CD4-positive, alpha-beta T cell (primary cell): ENCODE measurements at regions not wholly inside any gene's neighbourhood (a gene's known extent, or its start where the extent isn't known, plus 50 kb on each side); places are given as distances from the start of the nearest gene placed in this dataset.

Experiments
- ATAC-seq: fragments of 200-7000 bp; cut with Tn5 transposase; one replicate; pipeline ENCODE4 v1.10.0; 2022; ENCODE audit warnings: mild to moderate bottlenecking; ENCODE audit not compliant: poor library complexity
- CTCF ChIA-PET: fragments of 350-600 bp; sonication (Branson Sonifier 250); formaldehyde crosslinking; loops from one replicate; lab custom pipeline; 2021; ENCODE audit warnings: antibody characterized with exemption, inconsistent platforms; lab: Charles Lee
- POLR2A ChIA-PET: fragments of 350-600 bp; sonication (Branson Sonifier 250); formaldehyde crosslinking; loops from one replicate; lab custom pipeline; 2021; ENCODE audit warnings: antibody characterized with exemption, inconsistent platforms; lab: Charles Lee
- DNase-seq, 14 experiments: peaks; one replicate each; pipeline ENCODE4 v3.0.0-alpha.2; 2013 to 2020; ENCODE audit warnings: mixed read lengths in 2 of 14
- H3K27ac ChIP-seq, 2 donors: one replicate each; pipeline versions ENCODE4 v1.5.1 to v1.7.0; 2013; ENCODE audit warnings: low read length in 2 of 2, low read depth in 1 of 2, mild to moderate bottlenecking in 1 of 2
- H3K27me3 ChIP-seq, 2 experiments: 1 replicate in 1 of 2; 2 replicates in 1 of 2; pipeline versions ENCODE4 v1.6.1 to v1.7.0; 2013; ENCODE audit warnings: low read length in 2 of 2, control low read depth in 1 of 2, mild to moderate bottlenecking in 1 of 2, moderate library complexity in 1 of 2; ENCODE audit not compliant: insufficient read depth in 2 of 2, control insufficient read depth in 1 of 2
- H3K36me3 ChIP-seq: one replicate; pipeline ENCODE4 v1.6.1; 2013; ENCODE audit warnings: low read length, control low read depth; ENCODE audit not compliant: insufficient read depth
- H3K4me1 ChIP-seq: one replicate; pipeline ENCODE4 v1.6.1; 2013; ENCODE audit warnings: low read length, control low read depth; ENCODE audit not compliant: insufficient read depth
- H3K4me3 ChIP-seq: one replicate; pipeline ENCODE4 v1.5.1; 2013; ENCODE audit warnings: mild to moderate bottlenecking, low read length, moderate library complexity
- H3K9me3 ChIP-seq, 2 experiments: 1 replicate in 1 of 2; 2 replicates in 1 of 2; pipeline versions ENCODE4 v1.6.1 to v1.7.0; 2013; ENCODE audit warnings: low read length in 2 of 2, mild to moderate bottlenecking in 2 of 2, control low read depth in 1 of 2, moderate library complexity in 1 of 2; ENCODE audit not compliant: control insufficient read depth in 1 of 2, insufficient read depth in 1 of 2
- H3K27ac Mint-ChIP-seq: one replicate; pipeline ENCODE4 v1.8.0; 2020; ENCODE audit warnings: mixed read lengths
- H3K27me3 Mint-ChIP-seq: one replicate; pipeline ENCODE4 v1.8.0; 2021; ENCODE audit warnings: mixed read lengths
- H3K36me3 Mint-ChIP-seq: one replicate; pipeline ENCODE4 v1.8.0; 2021; ENCODE audit warnings: low read depth, mixed read lengths
- H3K4me1 Mint-ChIP-seq: one replicate; pipeline ENCODE4 v1.8.0; 2021; ENCODE audit warnings: low read depth, mixed read lengths
- H3K4me3 Mint-ChIP-seq: one replicate; pipeline ENCODE4 v1.8.0; 2020; ENCODE audit warnings: mild to moderate bottlenecking, mixed read lengths
- H3K9me3 Mint-ChIP-seq: one replicate; pipeline ENCODE4 v1.8.0; 2020; ENCODE audit warnings: mixed read lengths
- intact Hi-C, 2 experiments: fragments of 100-400 bp; cut with DNase I in 1 of 2; cut with micrococcal nuclease in 1 of 2; formaldehyde crosslinking; loops; one replicate each; pipeline versions ENCODE4 v1.15.1 to v1.9.0; 2023 to 2025; cut with DNase I, micrococcal nuclease
- TF ChIP-seq, protein P1 (sequence below): fragments of 200-600 bp; IDR thresholded peaks from one replicate; pipeline ENCODE4 v1.8.0; 2022; ENCODE audit warnings: antibody characterized with exemption, mild to moderate bottlenecking

GRCh38 chr16:5442054-5442453 lies 344.5 kb upstream of the EEF2KMT start:
- no peak overlapping the region for H3K27ac ChIP-seq
- H3K36me3 ChIP-seq, result no peaks in the 10 kb centered on the region
- CTCF ChIA-PET, result no interaction called here
- TF ChIP-seq, protein P1, sequence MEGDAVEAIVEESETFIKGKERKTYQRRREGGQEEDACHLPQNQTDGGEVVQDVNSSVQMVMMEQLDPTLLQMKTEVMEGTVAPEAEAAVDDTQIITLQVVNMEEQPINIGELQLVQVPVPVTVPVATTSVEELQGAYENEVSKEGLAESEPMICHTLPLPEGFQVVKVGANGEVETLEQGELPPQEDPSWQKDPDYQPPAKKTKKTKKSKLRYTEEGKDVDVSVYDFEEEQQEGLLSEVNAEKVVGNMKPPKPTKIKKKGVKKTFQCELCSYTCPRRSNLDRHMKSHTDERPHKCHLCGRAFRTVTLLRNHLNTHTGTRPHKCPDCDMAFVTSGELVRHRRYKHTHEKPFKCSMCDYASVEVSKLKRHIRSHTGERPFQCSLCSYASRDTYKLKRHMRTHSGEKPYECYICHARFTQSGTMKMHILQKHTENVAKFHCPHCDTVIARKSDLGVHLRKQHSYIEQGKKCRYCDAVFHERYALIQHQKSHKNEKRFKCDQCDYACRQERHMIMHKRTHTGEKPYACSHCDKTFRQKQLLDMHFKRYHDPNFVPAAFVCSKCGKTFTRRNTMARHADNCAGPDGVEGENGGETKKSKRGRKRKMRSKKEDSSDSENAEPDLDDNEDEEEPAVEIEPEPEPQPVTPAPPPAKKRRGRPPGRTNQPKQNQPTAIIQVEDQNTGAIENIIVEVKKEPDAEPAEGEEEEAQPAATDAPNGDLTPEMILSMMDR, result no peak
- no peak overlapping the region for H3K4me3 Mint-ChIP-seq
- peaks cover 8% of the 10 kb centered on the region for H3K9me3 Mint-ChIP-seq
- ATAC-seq, result no peak
- H3K9me3 ChIP-seq, result peaks cover 0 to 4% of the 10 kb centered on the region in 2 experiments
- no peak for DNase-seq
- no peaks in the 10 kb centered on the region for H3K36me3 Mint-ChIP-seq
- H3K27me3 ChIP-seq, result no peaks in the 10 kb centered on the region
- H3K27me3 Mint-ChIP-seq, result peaks cover 6% of the 10 kb centered on the region
- intact Hi-C loops, result no loop called here
- POLR2A ChIA-PET, result no interaction called here
- H3K4me1 Mint-ChIP-seq, result no peaks in the 10 kb centered on the region
- H3K4me1 ChIP-seq, result no peaks in the 10 kb centered on the region
- H3K27ac Mint-ChIP-seq, result no peak overlapping the region
- no peak overlapping the region for H3K4me3 ChIP-seq

GRCh38 chr16:5438591-5438990 lies 341.0 kb upstream of the EEF2KMT start:
- H3K9me3 ChIP-seq, result peaks cover 0 to 4% of the 10 kb centered on the region in 2 experiments
- Mint-ChIP-seq H3K27ac (no peak overlapping the region), H3K27me3 (peaks cover 8% of the 10 kb centered on the region), H3K4me1 (no peaks in the 10 kb centered on the region), H3K36me3 (no peaks in the 10 kb centered on the region), H3K4me3 (no peak overlapping the region), H3K9me3 (peaks cover 8% of the 10 kb centered on the region)
- no peak for ATAC-seq
- POLR2A ChIA-PET, result no interaction called here
- no peak overlapping the region for H3K4me3 ChIP-seq
- CTCF ChIA-PET, result no interaction called here
- no peaks in the 10 kb centered on the region for H3K36me3 ChIP-seq
- H3K27me3 ChIP-seq, result no peaks in the 10 kb centered on the region
- H3K4me1 ChIP-seq, result no peaks in the 10 kb centered on the region
- intact Hi-C loops, result no loop called here
- TF ChIP-seq, protein P1, result no peak
- DNase-seq, result no peak
- no peak overlapping the region for H3K27ac ChIP-seq

DNA sequence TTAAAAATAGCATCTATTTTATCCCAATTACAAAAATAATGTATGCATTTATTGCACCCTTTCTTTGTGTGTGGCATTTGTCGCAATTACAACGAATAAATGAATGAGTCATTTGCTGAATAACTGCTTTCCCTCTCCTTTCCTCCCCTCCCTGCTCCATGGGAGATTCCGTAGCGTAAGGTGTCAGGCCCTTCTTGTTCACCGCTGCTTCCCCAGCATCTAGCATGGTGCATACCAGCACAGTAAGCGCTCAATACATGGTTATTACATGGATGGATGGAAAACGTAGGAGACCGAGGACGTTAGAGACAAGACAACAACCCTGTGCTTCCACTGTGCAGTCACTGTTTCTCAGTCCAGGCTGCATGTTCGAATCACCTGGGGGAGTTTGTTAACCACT lies 336.0 kb upstream of the EEF2KMT start:
- Histone ChIP-seq H3K27me3 (no peaks in the 10 kb centered on the region), H3K36me3 (no peaks in the 10 kb centered on the region), H3K9me3 (no peaks in the 10 kb centered on the region), H3K4me3 (no peak overlapping the region), H3K4me1 (no peaks in the 10 kb centered on the region), H3K27ac (no peak overlapping the region)
- Mint-ChIP-seq H3K27me3 (peaks cover 12% of the 10 kb centered on the region), H3K4me3 (no peak overlapping the region), H3K27ac (no peak overlapping the region), H3K9me3 (no peaks in the 10 kb centered on the region), H3K36me3 (no peaks in the 10 kb centered on the region), H3K4me1 (no peaks in the 10 kb centered on the region)
- no peak for DNase-seq
- ChIA-PET CTCF (no interaction called here), POLR2A (no interaction called here)
- TF ChIP-seq, protein P1, result no peak
- intact Hi-C loops, result no loop called here
- ATAC-seq, result no peak
